ENCODE measurements at regions not wholly inside any gene's neighbourhood (a gene's known extent, or its start where the extent isn't known, plus 50 kb on each side); places are given as distances from the start of the nearest gene placed in this dataset.

DNA sequence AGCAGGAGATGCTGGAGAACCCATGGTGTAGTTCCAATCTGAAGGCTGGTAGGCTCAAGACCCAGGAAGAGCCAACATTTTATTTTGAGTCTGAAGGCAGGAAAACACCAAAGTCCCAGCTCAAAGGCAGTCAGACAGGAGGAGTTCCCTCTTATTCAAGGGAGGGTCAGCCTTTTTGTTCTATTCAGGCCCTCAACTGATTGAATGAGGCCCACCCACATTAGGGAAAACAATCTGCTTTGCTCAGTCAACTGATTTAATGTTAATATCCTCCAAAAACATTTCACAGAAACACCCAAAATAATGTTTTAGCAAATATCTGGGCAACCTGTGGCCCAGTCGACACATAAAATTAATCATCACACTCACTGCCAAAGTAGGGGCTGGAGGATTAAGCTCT, 130.8 kb downstream of the LMNTD1 start:
- TF ChIP-seq, protein P1, sequence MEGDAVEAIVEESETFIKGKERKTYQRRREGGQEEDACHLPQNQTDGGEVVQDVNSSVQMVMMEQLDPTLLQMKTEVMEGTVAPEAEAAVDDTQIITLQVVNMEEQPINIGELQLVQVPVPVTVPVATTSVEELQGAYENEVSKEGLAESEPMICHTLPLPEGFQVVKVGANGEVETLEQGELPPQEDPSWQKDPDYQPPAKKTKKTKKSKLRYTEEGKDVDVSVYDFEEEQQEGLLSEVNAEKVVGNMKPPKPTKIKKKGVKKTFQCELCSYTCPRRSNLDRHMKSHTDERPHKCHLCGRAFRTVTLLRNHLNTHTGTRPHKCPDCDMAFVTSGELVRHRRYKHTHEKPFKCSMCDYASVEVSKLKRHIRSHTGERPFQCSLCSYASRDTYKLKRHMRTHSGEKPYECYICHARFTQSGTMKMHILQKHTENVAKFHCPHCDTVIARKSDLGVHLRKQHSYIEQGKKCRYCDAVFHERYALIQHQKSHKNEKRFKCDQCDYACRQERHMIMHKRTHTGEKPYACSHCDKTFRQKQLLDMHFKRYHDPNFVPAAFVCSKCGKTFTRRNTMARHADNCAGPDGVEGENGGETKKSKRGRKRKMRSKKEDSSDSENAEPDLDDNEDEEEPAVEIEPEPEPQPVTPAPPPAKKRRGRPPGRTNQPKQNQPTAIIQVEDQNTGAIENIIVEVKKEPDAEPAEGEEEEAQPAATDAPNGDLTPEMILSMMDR (IDR thresholded peaks at IDR 0.05; ENCODE audit: low read length), result no peak
- no peak for TF ChIP-seq EZH2 (IDR thresholded peaks at IDR 0.05; ENCODE audit: borderline replicate concordance, low read length)
